HepG2 (cell line): ENCODE measurements at regions not wholly inside any gene's neighbourhood (a gene's known extent, or its start where the extent isn't known, plus 50 kb on each side); places are given as distances from the start of the nearest gene placed in this dataset.

Experiments used
- ATAC-seq: fragments of 200-7000 bp; cut with Tn5 transposase; 3 replicates; pipeline ENCODE4 v1.9.1; 2020; ENCODE audit warnings: mild to moderate bottlenecking, moderate library complexity
- BruUV-seq: library from RNA; stranded (reverse); fragments of 400-500 nt; replicated peaks from 2 replicates; lab custom pipeline; 2021; lab: Mats Ljungman, UMichigan
- CTCF ChIA-PET: fragments of 300-600 bp; formaldehyde crosslinking; extraction: SDS; loops from one replicate; lab custom pipeline; 2021; ENCODE audit warnings: low total read pairs, inconsistent platforms, low intra/inter-chr PET ratio; lab: Yijun Ruan, JAX
- POLR2A ChIA-PET: fragments of 350-600 bp; sonication (Branson Sonifier 250); formaldehyde crosslinking; loops from one replicate; lab custom pipeline; 2020; ENCODE audit warnings: antibody characterized with exemption, inconsistent platforms; lab: Yijun Ruan, JAX
- DNase-seq: peaks from one replicate; pipeline ENCODE4 v3.0.0-alpha.2; 2015; ENCODE audit warnings: low spot score
- FAIRE-seq: peaks from 3 replicates; lab custom pipeline; 2011; peaks lifted over from hg19 to GRCh38; lab: Jason Lieb, UNC
- H2AFZ ChIP-seq: one replicate; pipeline ENCODE4 v1.6.1; 2011; ENCODE audit warnings: low read length, inconsistent platforms
- H3K27ac ChIP-seq: fragments of 300-600 bp; 3 replicates; pipeline ENCODE4 v1.8.0; 2011; ENCODE audit warnings: mixed run types, mild to moderate bottlenecking, mixed read lengths, low read length, inconsistent platforms; ENCODE audit not compliant: insufficient read depth; ENCODE audit errors: extremely low read length
- H3K27me3 ChIP-seq, 2 experiments: fragments of 200-600 bp in 1 of 2; 2 replicates in 1 of 2; 3 replicates in 1 of 2; pipeline versions ENCODE4 v1.6.0 to v1.8.0; 2011; ENCODE audit warnings: low read length in 2 of 2, mild to moderate bottlenecking in 2 of 2, moderate library complexity in 2 of 2, inconsistent platforms in 1 of 2; ENCODE audit not compliant: insufficient read depth in 2 of 2, control insufficient read depth in 1 of 2
- H3K36me3 ChIP-seq, 2 experiments: fragments of 200-600 bp in 1 of 2; replicated peaks in 1 of 2; 2 replicates in 1 of 2; 3 replicates in 1 of 2; pipeline versions ENCODE4 v1.5.1 to v1.8.0; 2011; ENCODE audit warnings: low read length in 2 of 2, inconsistent platforms in 1 of 2; ENCODE audit not compliant: insufficient read depth in 2 of 2, control insufficient read depth in 1 of 2
- H3K4me1 ChIP-seq: 2 replicates; pipeline ENCODE4 v1.5.1; 2012; ENCODE audit warnings: low read length, inconsistent platforms; ENCODE audit not compliant: insufficient read depth
- H3K4me2 ChIP-seq: 2 replicates; pipeline ENCODE4 v1.6.0; 2011; ENCODE audit warnings: low read depth, low read length, inconsistent platforms
- H3K4me3 ChIP-seq, 3 experiments: fragments of 200-600 bp in 1 of 3; sonication (generic), shearing (Covaris generic) in 1 of 3; replicated peaks in 1 of 3; 2 replicates each; pipeline ENCODE4 v1.5.1; 2011 to 2016; ENCODE audit warnings: low read length in 3 of 3, inconsistent platforms in 2 of 3, low read depth in 2 of 3, mild to moderate bottlenecking in 2 of 3, control low read depth in 1 of 3, mixed read lengths in 1 of 3; ENCODE audit not compliant: insufficient read depth in 1 of 3
- H3K79me2 ChIP-seq: one replicate; pipeline ENCODE4 v1.6.1; 2011; ENCODE audit warnings: low read length, inconsistent platforms; ENCODE audit not compliant: insufficient read depth
- H3K9ac ChIP-seq: 2 replicates; pipeline ENCODE4 v1.6.0; 2011; ENCODE audit warnings: mild to moderate bottlenecking, low read depth, low read length, inconsistent platforms; ENCODE audit not compliant: insufficient read depth
- H3K9me3 ChIP-seq: 2 replicates; pipeline ENCODE4 v1.5.1; 2012; ENCODE audit warnings: mild to moderate bottlenecking, low read length
- H4K20me1 ChIP-seq: 2 replicates; pipeline ENCODE4 v1.6.0; 2011; ENCODE audit warnings: inconsistent platforms, mild to moderate bottlenecking, low read length, moderate library complexity; ENCODE audit not compliant: insufficient read depth
- FOSL2 ChIP-seq: sonication (generic); formaldehyde crosslinking; IDR thresholded peaks from 2 replicates; pipeline ENCODE4 v1.4.0; 2020; ENCODE audit warnings: missing genetic modification reagents
- HNRNPL ChIP-seq: fragments of 200-400 bp; formaldehyde crosslinking; IDR thresholded peaks from 2 replicates; pipeline ENCODE4 v1.6.1; 2017; ENCODE audit warnings: mild to moderate bottlenecking, low read depth, low read length
- KLF12 ChIP-seq: sonication (generic); formaldehyde crosslinking; IDR thresholded peaks from 2 replicates; pipeline ENCODE4 v1.4.0; 2020; ENCODE audit warnings: missing genetic modification reagents, borderline replicate concordance
- MNT ChIP-seq: fragments of 450-650 bp; IDR thresholded peaks from 2 replicates; pipeline ENCODE4 v1.6.1; 2016
- MTF2 ChIP-seq: sonication (generic); formaldehyde crosslinking; IDR thresholded peaks from 2 replicates; pipeline ENCODE4 v1.5.0; 2020; ENCODE audit warnings: missing genetic modification reagents, borderline replicate concordance
- NFRKB ChIP-seq: fragments of 450-650 bp; IDR thresholded peaks from 2 replicates; pipeline ENCODE4 v1.6.1; 2017
- WIZ ChIP-seq: sonication (generic); formaldehyde crosslinking; IDR thresholded peaks from 2 replicates; pipeline ENCODE4 v1.5.1; 2020; ENCODE audit warnings: mild to moderate bottlenecking, missing genetic modification reagents
- ZNF317 ChIP-seq: sonication (generic); formaldehyde crosslinking; IDR thresholded peaks from 2 replicates; pipeline ENCODE4 v1.5.0; 2020; ENCODE audit warnings: mild to moderate bottlenecking, missing genetic modification reagents
- ZNF598 ChIP-seq: sonication (generic); formaldehyde crosslinking; IDR thresholded peaks from 2 replicates; pipeline ENCODE4 v1.5.1; 2020; ENCODE audit warnings: mild to moderate bottlenecking, missing genetic modification reagents, borderline replicate concordance
- WGBS: methylation state at CpG from one replicate; pipeline ENCODE4 v1.1.6; 2017; ENCODE audit warnings: low lambda C conversion rate; 5-methylcytosine and 5-hydroxymethylcytosine counted together
- in situ Hi-C: cut with HindIII; loops from 2 replicates; pipeline ENCODE4 v1.10.0; 2017; ENCODE audit warnings: low pct_unique_long_range_greater_than_20kb; ENCODE audit not compliant: extremely low pct_ligation_motif_present
- intact Hi-C: fragments of 100-400 bp; cut with micrococcal nuclease; formaldehyde crosslinking; loops from one replicate; pipeline ENCODE4 v1.10.0; 2022; ENCODE audit not compliant: unreplicated experiment

- in situ Hi-C loops (no loop called here), intact Hi-C loops (no loop called here)
- no peak for FAIRE-seq
- Histone ChIP-seq H4K20me1 (no peaks in the 10 kb centered on the region), H3K4me1 (no peaks in the 10 kb centered on the region), H3K27me3 (no peaks in the 10 kb centered on the region; a peak in 1 of 5 replicates), H2AFZ (no peak overlapping the region), H3K36me3 (no peaks in the 10 kb centered on the region), H3K4me3 (no peak overlapping the region), H3K4me2 (no peak overlapping the region), H3K9me3 (peaks cover 22% of the 10 kb centered on the region), H3K79me2 (no peaks in the 10 kb centered on the region), H3K9ac (no peak overlapping the region), H3K27ac (no peak overlapping the region)
- BruUV-seq, result no TSS peak
- DNase-seq, result no peak
- ChIA-PET CTCF (no interaction called here), POLR2A (no interaction called here)
- no peak for ATAC-seq
- TF ChIP-seq WIZ (CRISPR knock-in tag) (no peak), FOSL2 (CRISPR knock-in tag) (no peak), MTF2 (CRISPR knock-in tag) (no peak), ZNF598 (CRISPR knock-in tag) (no peak), MNT (no peak), ZNF317 (no peak), HNRNPL (no peak), NFRKB (no peak), KLF12 (CRISPR knock-in tag) (no peak)
- 3% methylated on average over 5 of the region's 5 CpGs for WGBS
Observed at GRCh38 chr10:83685458-83685857, 453.9 kb upstream of the GHITM start.
